Left lobe of liver (tissue), 2 donors: ENCODE measurements at regions not wholly inside any gene's neighbourhood (a gene's known extent, or its start where the extent isn't known, plus 50 kb on each side); places are given as distances from the start of the nearest gene placed in this dataset.

Source experiments
- ATAC-seq: fragments of 200-7000 bp; cut with Tn5 transposase; one replicate; pipeline ENCODE4 v1.9.1; 2020; ENCODE audit warnings: mild to moderate bottlenecking, moderate library complexity
- DNase-seq: peaks from one replicate; pipeline ENCODE4 v3.0.0-alpha.2; 2020; ENCODE audit warnings: low spot score
- donor health status: DM: no; HTN: no; CAD: no; lungs with moderate emphysema.
- donor health status: DM: no; HTN: yes; CAD: no.

- peak; percentile 35 for DNase-seq
- no peak for ATAC-seq
Measured at GRCh38 chr1:235027076-235027861, 101.4 kb downstream of the TOMM20 start.

- DNase-seq, result peak; percentile 33
- ATAC-seq, result no peak
Measured at GRCh38 chr1:235025422-235025984, 103.1 kb downstream of the TOMM20 start.

GRCh38 chr1:235024711-235025421 is 103.8 kb downstream of the TOMM20 start:
- ATAC-seq (no peak), DNase-seq (peak; percentile 35)

- DNase-seq (peak; percentile 41), ATAC-seq (peak; percentile 68)
Measured at GRCh38 chr1:235023711-235024439, 104.8 kb downstream of the TOMM20 start.

GRCh38 chr1:235022981-235023710 is 105.5 kb downstream of the TOMM20 start:
- ATAC-seq, result no peak
- peak; percentile 41 for DNase-seq

- DNase-seq (peak; percentile 33), ATAC-seq (no peak)
Measured at GRCh38 chr1:235022341-235022980, 106.2 kb downstream of the TOMM20 start.

- no peak for ATAC-seq
- DNase-seq, result peak; percentile 28
Measured at GRCh38 chr1:235021815-235022214, 106.8 kb downstream of the TOMM20 start.

GRCh38 chr1:235021321-235021720 is 107.3 kb downstream of the TOMM20 start:
- DNase-seq (no peak), ATAC-seq (no peak)

- ATAC-seq (no peak), DNase-seq (no peak)
Measured at GRCh38 chr1:235019961-235020360, 108.7 kb downstream of the TOMM20 start.

- ATAC-seq (no peak), DNase-seq (no peak)
Measured at GRCh38 chr1:235019471-235019870, 109.2 kb downstream of the TOMM20 start.

- ATAC-seq (peak; percentile 72), DNase-seq (peak; percentile 52)
Measured at GRCh38 chr1:235018720-235019444, 109.8 kb downstream of the TOMM20 start.

- no peak for ATAC-seq
- DNase-seq, result peak; percentile 44
Measured at GRCh38 chr1:235018161-235018560, 110.5 kb downstream of the TOMM20 start.

- DNase-seq, result no peak
- no peak for ATAC-seq
Measured at GRCh38 chr1:235017719-235018118, 110.9 kb downstream of the TOMM20 start.

- ATAC-seq, result no peak
- DNase-seq, result peak; percentile 23
Measured at GRCh38 chr1:235017191-235017590, 111.4 kb downstream of the TOMM20 start.

- no peak for ATAC-seq
Measured at GRCh38 chr1:235015291-235015985, 113.2 kb downstream of the TOMM20 start.

GRCh38 chr1:235014756-235015155 is 113.9 kb downstream of the TOMM20 start:
- ATAC-seq, result no peak
- DNase-seq, result peak; percentile 18

More at GRCh38 chr1:235015291-235015985, 113.2 kb downstream of the TOMM20 start:
- no peak for DNase-seq

GRCh38 chr1:235013512-235013911 is 115.1 kb downstream of the TOMM20 start:
- ATAC-seq, result no peak
- DNase-seq, result no peak

- ATAC-seq (no peak), DNase-seq (no peak)
Measured at GRCh38 chr1:235012436-235013210, 116.0 kb downstream of the TOMM20 start.
